Embryonic facial prominence (tissue), 1 donor: ENCODE measurements at regions not wholly inside any gene's neighbourhood (a gene's known extent, or its start where the extent isn't known, plus 50 kb on each side); places are given as distances from the start of the nearest gene placed in this dataset.

ENCODE experiments used
- DNase-seq: peaks from one replicate; pipeline ENCODE4 v3.0.0-alpha.2; 2016; ENCODE audit errors: extremely low spot score

- no peak for DNase-seq
Measured at GRCh38 chr6:44012078-44012493, 115.2 kb downstream of the MRPL14 start.

GRCh38 chr6:44011350-44011920 is 115.8 kb downstream of the MRPL14 start:
- DNase-seq, result no peak

- DNase-seq, result no peak
Measured at GRCh38 chr6:44010411-44011349, 116.6 kb downstream of the MRPL14 start.

- DNase-seq, result no peak
Measured at GRCh38 chr6:44009425-44010321, 117.6 kb downstream of the MRPL14 start.

GRCh38 chr6:44008821-44009370 is 118.4 kb downstream of the MRPL14 start:
- no peak for DNase-seq

GRCh38 chr6:44007818-44008621 is 119.2 kb downstream of the MRPL14 start:
- no peak for DNase-seq

GRCh38 chr6:44006872-44007303 is 120.4 kb downstream of the MRPL14 start:
- DNase-seq, result no peak

GRCh38 chr6:44006123-44006871 is 121.0 kb downstream of the MRPL14 start:
- DNase-seq, result no peak

GRCh38 chr6:44005507-44005903 is 121.7 kb downstream of the MRPL14 start:
- no peak for DNase-seq

- no peak for DNase-seq
Measured at GRCh38 chr6:44004625-44005506, 122.4 kb downstream of the MRPL14 start.

GRCh38 chr6:44004136-44004535 is 123.1 kb downstream of the MRPL14 start:
- no peak for DNase-seq

- DNase-seq, result peak; percentile 38
Measured at GRCh38 chr6:44003345-44004061, 123.7 kb downstream of the MRPL14 start.

- no peak for DNase-seq
Measured at GRCh38 chr6:44002593-44003344, 124.5 kb downstream of the MRPL14 start.

GRCh38 chr6:44002067-44002592 is 125.1 kb downstream of the MRPL14 start:
- peak; percentile 28 for DNase-seq

GRCh38 chr6:44001318-44002066 is 125.8 kb downstream of the MRPL14 start:
- DNase-seq, result no peak

GRCh38 chr6:44000164-44000842 is 126.9 kb downstream of the MRPL14 start:
- DNase-seq, result no peak
